ENCODE measurements at regions not wholly inside any gene's neighbourhood (a gene's known extent, or its start where the extent isn't known, plus 50 kb on each side); places are given as distances from the start of the nearest gene placed in this dataset.
A peak's percentile ranks its signal among the peaks of the same experiment; 100 is the strongest.

DNA sequence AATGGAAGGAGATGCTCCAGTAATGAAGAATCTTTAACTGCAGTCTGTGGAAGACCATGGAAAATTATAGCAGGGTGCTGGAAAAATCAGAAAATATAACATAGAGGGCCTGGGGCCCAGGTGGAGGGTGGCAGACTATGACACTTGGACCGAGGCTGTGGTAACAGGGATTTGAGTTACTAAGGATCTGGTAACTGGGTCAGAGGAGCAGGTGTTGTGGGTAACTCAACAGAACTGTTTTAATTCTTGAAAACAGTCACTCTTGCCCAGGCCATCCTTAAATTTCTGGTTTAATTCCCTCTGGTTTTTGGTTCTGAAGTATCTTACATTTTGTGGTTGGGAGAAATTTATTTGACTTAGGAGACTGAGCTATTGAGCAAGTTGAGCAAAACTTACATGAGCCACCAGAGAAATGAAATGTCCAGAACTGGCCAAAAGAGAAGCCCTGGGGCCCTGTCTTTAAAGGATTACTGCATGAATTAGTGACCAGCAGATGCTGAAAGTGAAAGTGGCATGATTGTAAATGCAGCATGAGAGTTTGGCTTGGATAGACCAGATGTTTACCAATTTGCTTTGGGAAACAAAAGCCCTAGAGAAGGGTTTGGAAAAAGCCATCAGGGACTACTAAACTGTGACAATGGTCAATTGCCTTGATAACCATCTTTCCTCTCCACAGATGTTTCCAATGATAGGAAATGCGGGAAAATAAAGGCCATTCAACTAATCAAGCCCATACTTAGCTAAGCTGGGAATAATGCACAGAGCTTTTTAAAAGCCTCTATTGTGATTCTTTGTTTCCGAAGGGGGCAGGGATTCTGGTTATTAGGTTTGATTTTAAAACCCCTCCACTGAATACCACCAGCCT lies 374.9 kb upstream of the TGFBR2 start:
- Mint-ChIP-seq H3K36me3 (ENCODE audit: low read depth, unreplicated experiment) (no peaks in the 10 kb centered on the region), H3K9me3 (ENCODE audit: unreplicated experiment) (no peaks in the 10 kb centered on the region), H3K27me3 (ENCODE audit: unreplicated experiment) (no peaks in the 10 kb centered on the region), H3K4me3 (ENCODE audit: unreplicated experiment) (no peak overlapping the region), H3K4me1 (ENCODE audit: unreplicated experiment) (peaks cover 25% of the 10 kb centered on the region), H3K27ac (ENCODE audit: unreplicated experiment) (peak overlapping the region; percentile 17)
- DNase-seq (ENCODE audit: low spot score), result no peak
- TF ChIP-seq, protein P1, sequence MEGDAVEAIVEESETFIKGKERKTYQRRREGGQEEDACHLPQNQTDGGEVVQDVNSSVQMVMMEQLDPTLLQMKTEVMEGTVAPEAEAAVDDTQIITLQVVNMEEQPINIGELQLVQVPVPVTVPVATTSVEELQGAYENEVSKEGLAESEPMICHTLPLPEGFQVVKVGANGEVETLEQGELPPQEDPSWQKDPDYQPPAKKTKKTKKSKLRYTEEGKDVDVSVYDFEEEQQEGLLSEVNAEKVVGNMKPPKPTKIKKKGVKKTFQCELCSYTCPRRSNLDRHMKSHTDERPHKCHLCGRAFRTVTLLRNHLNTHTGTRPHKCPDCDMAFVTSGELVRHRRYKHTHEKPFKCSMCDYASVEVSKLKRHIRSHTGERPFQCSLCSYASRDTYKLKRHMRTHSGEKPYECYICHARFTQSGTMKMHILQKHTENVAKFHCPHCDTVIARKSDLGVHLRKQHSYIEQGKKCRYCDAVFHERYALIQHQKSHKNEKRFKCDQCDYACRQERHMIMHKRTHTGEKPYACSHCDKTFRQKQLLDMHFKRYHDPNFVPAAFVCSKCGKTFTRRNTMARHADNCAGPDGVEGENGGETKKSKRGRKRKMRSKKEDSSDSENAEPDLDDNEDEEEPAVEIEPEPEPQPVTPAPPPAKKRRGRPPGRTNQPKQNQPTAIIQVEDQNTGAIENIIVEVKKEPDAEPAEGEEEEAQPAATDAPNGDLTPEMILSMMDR (IDR thresholded peaks at IDR 0.05; ENCODE audit: unreplicated experiment), result no peak

DNA sequence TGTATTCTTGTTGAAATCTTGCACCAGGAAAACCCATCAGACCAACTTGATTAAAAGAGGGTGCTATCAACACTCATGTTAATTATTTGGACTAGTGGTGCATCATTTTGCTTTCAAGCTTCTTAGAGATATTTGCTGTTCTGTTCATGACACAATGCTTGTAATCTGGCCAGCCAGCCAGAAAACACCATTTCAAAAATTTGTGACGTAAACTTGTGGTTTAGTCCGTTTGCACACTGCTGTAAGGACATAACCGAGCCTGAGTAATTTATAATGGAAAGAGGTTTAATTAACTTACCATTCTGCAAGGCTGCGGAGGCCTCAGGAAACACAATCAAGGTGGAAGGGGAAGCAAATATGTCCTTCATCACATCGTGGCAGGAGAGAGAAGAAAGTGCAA lies 374.3 kb upstream of the TGFBR2 start:
- H3K36me3 Mint-ChIP-seq (ENCODE audit: low read depth, unreplicated experiment), result no peaks in the 10 kb centered on the region
- no peaks in the 10 kb centered on the region for H3K9me3 Mint-ChIP-seq (ENCODE audit: unreplicated experiment)
- peak overlapping the region; percentile 83 for H3K27ac Mint-ChIP-seq (ENCODE audit: unreplicated experiment)
- no peak for DNase-seq (ENCODE audit: low spot score)
- TF ChIP-seq, protein P1 (IDR thresholded peaks at IDR 0.05; ENCODE audit: unreplicated experiment), result no peak
- H3K4me3 Mint-ChIP-seq (ENCODE audit: unreplicated experiment), result no peak overlapping the region
- H3K4me1 Mint-ChIP-seq (ENCODE audit: unreplicated experiment), result peaks cover 25% of the 10 kb centered on the region
- H3K27me3 Mint-ChIP-seq (ENCODE audit: unreplicated experiment), result no peaks in the 10 kb centered on the region

- TF ChIP-seq, protein P1 (IDR thresholded peaks at IDR 0.05; ENCODE audit: unreplicated experiment), result no peak
- Mint-ChIP-seq H3K4me3 (ENCODE audit: unreplicated experiment) (no peak overlapping the region), H3K27ac (ENCODE audit: unreplicated experiment) (no peak overlapping the region), H3K27me3 (ENCODE audit: unreplicated experiment) (no peaks in the 10 kb centered on the region), H3K4me1 (ENCODE audit: unreplicated experiment) (peaks cover 25% of the 10 kb centered on the region), H3K36me3 (ENCODE audit: low read depth, unreplicated experiment) (no peaks in the 10 kb centered on the region), H3K9me3 (ENCODE audit: unreplicated experiment) (no peaks in the 10 kb centered on the region)
- DNase-seq (ENCODE audit: low spot score), result no peak
Observed at GRCh38 chr3:30233913-30234646, 372.3 kb upstream of the TGFBR2 start.

DNA sequence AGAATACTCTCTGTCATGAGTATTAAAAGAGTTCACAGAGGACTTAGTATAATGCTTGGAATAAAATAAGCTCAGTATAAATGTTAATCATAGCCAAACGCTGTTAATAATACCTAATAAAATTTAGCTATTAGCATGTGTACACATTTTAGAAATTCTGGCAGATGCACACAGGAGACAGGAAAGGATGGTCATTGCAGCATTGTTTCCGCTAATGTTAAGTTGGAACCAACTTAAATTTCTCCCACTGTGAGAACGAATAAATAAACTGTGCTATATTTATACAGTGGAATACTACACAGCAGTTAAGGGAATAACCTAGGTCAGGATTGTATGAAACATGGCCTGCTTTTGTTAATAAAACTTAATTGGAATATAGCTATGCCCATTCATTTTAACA lies 370.4 kb upstream of the TGFBR2 start:
- TF ChIP-seq, protein P1 (IDR thresholded peaks at IDR 0.05; ENCODE audit: unreplicated experiment), result no peak
- H3K27me3 Mint-ChIP-seq (ENCODE audit: unreplicated experiment), result no peaks in the 10 kb centered on the region
- H3K27ac Mint-ChIP-seq (ENCODE audit: unreplicated experiment), result no peak overlapping the region
- H3K4me3 Mint-ChIP-seq (ENCODE audit: unreplicated experiment), result no peak overlapping the region
- H3K9me3 Mint-ChIP-seq (ENCODE audit: unreplicated experiment), result no peaks in the 10 kb centered on the region
- DNase-seq (ENCODE audit: low spot score), result no peak
- H3K36me3 Mint-ChIP-seq (ENCODE audit: low read depth, unreplicated experiment), result no peaks in the 10 kb centered on the region
- H3K4me1 Mint-ChIP-seq (ENCODE audit: unreplicated experiment), result peaks cover 21% of the 10 kb centered on the region

DNA sequence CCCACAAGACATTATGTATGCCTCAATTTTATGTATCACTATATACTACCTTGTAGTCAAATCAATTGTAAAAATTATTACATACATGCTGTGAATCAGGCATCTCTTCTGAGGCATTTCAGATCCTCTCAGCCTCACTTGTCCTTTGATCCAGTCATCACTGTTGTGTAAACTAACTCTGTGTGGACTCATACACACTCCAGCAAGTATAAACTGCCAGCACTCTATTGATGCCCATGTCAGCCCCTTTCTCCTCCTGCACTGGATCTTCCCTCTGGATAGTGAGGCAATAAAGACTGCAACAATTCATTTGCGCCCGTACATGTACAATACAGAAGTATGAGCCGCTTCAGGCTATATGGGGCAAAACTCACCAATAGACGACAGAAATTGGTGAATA lies 364.7 kb upstream of the TGFBR2 start:
- Mint-ChIP-seq H3K4me3 (ENCODE audit: unreplicated experiment) (no peak overlapping the region), H3K27ac (ENCODE audit: unreplicated experiment) (no peak overlapping the region), H3K36me3 (ENCODE audit: low read depth, unreplicated experiment) (no peaks in the 10 kb centered on the region), H3K27me3 (ENCODE audit: unreplicated experiment) (no peaks in the 10 kb centered on the region), H3K4me1 (ENCODE audit: unreplicated experiment) (peaks cover 7% of the 10 kb centered on the region), H3K9me3 (ENCODE audit: unreplicated experiment) (no peaks in the 10 kb centered on the region)
- no peak for DNase-seq (ENCODE audit: low spot score)
- TF ChIP-seq, protein P1 (IDR thresholded peaks at IDR 0.05; ENCODE audit: unreplicated experiment), result no peak
